Posterior cingulate gyrus (tissue), 11 donors: ENCODE measurements at regions not wholly inside any gene's neighbourhood (a gene's known extent, or its start where the extent isn't known, plus 50 kb on each side); places are given as distances from the start of the nearest gene placed in this dataset.

Experiments
- DNase-seq, 10 donors: peaks; one replicate each; pipeline versions ENCODE4 v3.0.0 to v3.0.0-alpha.2; 2020 to 2021; ENCODE audit warnings: mixed read lengths in 3 of 10
- intact Hi-C: fragments of 100-400 bp; cut with DNase I; formaldehyde crosslinking; loops from one replicate; pipeline ENCODE4 v1.15.1; 2023

DNA sequence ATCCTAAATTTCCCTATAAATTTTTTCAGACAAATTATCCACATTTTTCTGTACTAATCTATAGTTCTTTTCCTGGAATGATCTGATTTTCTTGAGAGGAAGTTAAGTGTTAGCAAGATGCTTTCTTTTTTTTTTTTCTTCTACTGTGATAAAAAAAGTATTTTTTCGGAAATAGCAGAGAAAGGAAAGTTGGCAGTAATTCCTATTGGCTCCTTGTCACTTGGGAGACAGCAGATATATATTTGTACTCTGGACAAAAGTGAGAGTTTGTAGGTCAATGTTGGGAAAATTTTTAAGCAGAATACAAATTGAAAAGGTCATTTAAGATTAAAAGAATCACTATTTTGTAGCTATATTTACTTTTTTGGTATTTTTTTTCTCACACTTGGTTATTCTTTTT, 635.7 kb upstream of the NRXN1 start:
- intact Hi-C loops = no loop called here
- DNase-seq = no peak

GRCh38 chr2:51662187-51662586, 630.3 kb upstream of the NRXN1 start:
- intact Hi-C loops = no loop called here
- DNase-seq = no peak

DNA sequence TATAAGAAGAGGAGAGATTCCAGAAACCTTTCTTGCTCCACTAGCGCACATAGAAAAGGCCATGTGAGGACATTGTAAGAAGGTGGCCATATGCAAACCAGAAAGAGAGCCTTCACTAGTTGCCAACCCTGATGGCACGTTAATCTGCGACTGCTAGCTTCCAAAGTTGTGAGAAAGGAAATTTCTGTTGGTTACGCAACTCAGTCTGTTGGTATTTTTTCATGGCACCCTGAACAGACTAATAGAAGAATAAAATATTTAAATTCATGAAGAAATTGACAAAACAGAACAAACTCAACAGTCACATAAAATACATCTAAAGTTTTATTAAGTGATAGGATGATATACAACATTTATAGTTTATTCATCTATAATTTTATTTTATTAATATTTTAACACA, 625.9 kb upstream of the NRXN1 start:
- intact Hi-C loops = no loop called here
- no peak for DNase-seq

DNA sequence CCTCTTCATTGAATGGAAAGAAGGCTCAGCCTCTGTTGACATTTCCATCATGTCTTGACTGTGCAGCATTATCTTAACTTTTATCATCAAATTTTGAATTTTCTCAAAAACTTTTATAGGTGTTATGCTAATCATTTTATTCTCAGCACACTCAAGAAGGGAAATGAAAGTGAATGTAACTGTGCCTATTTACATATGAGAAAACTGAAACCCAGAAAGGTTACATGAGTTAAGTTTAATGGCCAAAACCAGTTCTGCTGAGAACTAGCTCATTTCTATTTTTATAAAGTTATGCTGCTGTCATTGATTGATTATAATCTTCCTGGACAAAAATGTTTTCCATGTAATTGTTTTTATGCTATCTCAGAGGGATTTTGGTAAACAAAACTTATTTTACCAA, 618.8 kb upstream of the NRXN1 start:
- intact Hi-C loops = no loop called here
- no peak for DNase-seq

- intact Hi-C loops = no loop called here
- no peak for DNase-seq
Observed at GRCh38 chr2:51649366-51649765, 617.4 kb upstream of the NRXN1 start.

GRCh38 chr2:51638811-51639210, 606.9 kb upstream of the NRXN1 start:
- DNase-seq = no peak
- intact Hi-C loops = no loop called here

DNA sequence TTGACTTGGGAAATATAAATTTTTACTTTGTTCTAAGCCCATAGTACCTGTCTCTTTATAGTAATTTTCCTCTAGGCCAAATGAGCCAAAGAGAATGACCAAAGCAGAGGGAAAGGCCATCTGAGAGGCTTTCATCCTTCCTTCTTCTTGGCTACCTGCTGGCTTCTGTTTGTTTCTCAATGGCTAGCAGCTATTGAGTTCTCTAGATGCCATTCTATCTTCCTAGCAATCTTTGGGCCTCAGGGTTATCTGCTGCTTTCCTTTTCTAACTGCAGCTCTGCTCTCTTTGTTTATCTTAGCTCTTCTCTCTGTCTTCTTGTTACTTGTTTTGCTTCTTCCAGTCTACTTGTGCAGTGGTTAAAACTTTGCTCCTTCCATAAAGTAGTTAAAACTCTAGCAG, 601.1 kb upstream of the NRXN1 start:
- intact Hi-C loops = no loop called here
- no peak for DNase-seq

- no peak for DNase-seq
- intact Hi-C loops = no loop called here
Observed at GRCh38 chr2:51629406-51629805, 597.5 kb upstream of the NRXN1 start.

DNA sequence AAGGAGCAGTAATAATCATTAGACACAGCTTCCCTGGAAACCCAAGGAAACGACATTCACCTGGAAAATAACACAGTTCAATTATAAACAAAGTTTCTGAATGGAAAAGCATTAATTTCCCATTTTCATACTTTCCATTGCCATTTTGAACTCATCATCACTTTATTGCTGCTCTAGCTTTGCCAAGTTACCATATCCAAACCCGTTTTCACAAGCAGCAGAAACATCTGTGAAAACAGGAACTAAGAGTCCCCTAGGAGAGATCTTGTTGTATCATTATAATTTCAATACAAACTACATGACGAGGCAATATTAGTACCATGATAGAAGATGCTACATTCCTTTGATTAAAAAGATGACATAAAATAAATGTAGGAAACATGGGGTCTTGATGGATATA, 597.0 kb upstream of the NRXN1 start:
- no peak for DNase-seq
- intact Hi-C loops = no loop called here

DNA sequence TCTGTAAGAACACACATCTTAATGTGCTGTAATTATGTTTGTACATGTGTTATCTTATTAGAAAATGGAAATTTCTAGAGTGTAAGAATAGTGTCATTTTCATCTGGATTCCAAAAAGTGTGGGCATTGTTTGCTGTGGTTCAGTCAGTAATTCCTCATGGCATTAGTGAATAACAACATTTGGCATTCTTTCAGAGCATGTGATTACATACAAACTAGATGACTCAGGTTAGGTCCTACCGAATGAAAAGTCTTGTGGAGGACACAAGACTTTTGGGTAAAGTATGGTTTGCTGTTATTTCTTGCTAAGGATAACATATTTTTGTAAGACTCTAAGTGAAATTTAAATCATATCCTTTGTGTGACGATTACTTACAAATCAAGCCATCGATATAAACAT, 593.1 kb upstream of the NRXN1 start:
- intact Hi-C loops = no loop called here
- DNase-seq = no peak

GRCh38 chr2:51620796-51621195, 588.9 kb upstream of the NRXN1 start:
- no peak for DNase-seq
- intact Hi-C loops = no loop called here

DNA sequence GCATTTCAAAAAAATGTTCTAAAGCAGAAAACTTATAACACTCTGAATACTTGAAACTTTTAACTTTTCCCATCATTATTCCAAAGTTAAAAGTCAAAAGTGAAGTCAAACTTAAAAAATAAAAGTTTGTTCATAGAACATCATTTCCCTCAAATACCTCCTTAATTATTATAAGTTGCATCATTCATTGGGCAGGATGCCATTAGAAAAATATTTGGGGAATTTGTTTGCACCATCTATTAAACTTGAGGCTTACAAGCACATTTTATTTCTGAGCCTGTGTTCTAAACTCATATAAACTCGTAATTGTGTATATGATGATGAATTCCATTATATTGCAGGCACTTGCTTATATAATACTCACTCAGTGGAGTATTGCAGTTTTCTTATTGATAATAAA, 588.0 kb upstream of the NRXN1 start:
- intact Hi-C loops = no loop called here
- no peak for DNase-seq

GRCh38 chr2:51612387-51612786, 580.5 kb upstream of the NRXN1 start:
- DNase-seq = no peak
- intact Hi-C loops = no loop called here

- intact Hi-C loops = no loop called here
- no peak for DNase-seq
Observed at GRCh38 chr2:51601706-51602105, 569.8 kb upstream of the NRXN1 start.

- intact Hi-C loops = no loop called here
- DNase-seq = no peak
Observed at GRCh38 chr2:51597086-51597485, 565.2 kb upstream of the NRXN1 start.

- intact Hi-C loops = no loop called here
- no peak for DNase-seq
Observed at GRCh38 chr2:51595836-51596235, 563.9 kb upstream of the NRXN1 start.

- intact Hi-C loops = no loop called here
- peak in 2 of 10 donors; percentile 52 to 53 for DNase-seq
Observed at GRCh38 chr2:51581636-51582267, 549.8 kb upstream of the NRXN1 start.

DNA sequence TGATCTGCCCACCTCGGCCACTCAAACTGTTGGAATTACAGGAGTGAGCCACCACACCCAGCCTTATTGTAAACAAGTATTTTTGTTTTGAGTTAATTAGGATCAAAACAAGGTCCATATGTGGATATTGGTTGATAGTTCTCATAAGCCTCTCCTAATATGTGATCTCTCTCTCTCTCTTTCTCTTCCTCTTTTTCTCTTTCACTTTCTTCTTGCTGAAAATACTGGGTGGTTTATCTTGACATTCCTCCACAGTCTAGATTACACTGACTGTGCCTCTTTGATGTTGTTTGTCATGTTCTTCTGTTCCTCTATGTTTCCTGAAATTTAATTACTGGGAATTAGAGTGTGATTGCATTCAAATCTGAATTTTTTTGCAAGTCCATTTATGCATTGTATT, 547.5 kb upstream of the NRXN1 start:
- intact Hi-C loops = no loop called here

DNA sequence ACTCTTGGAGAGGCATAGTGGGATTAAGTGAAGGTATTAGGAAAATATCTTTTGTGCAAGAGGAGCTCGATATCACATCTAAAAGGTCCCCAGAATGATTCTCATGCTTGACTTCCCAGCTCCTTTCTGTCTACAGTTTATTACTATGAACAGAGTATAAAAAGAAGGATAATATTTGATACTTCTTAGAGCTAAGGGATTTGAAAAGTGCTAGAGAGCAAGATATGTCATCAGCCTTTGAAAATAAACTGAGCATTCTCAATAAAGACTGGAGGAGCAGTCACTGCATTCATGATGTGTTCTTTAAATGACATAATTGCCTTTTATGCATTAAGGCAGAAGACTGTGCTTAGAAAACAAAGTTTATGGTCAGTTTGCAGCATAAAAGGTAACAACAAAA, 543.2 kb upstream of the NRXN1 start:
- no peak for DNase-seq
- intact Hi-C loops = no loop called here

More for the DNA sequence above, 547.5 kb upstream of the NRXN1 start:
- DNase-seq = no peak

GRCh38 chr2:51559026-51559425, 527.1 kb upstream of the NRXN1 start:
- intact Hi-C loops = no loop called here
- DNase-seq = no peak

DNA sequence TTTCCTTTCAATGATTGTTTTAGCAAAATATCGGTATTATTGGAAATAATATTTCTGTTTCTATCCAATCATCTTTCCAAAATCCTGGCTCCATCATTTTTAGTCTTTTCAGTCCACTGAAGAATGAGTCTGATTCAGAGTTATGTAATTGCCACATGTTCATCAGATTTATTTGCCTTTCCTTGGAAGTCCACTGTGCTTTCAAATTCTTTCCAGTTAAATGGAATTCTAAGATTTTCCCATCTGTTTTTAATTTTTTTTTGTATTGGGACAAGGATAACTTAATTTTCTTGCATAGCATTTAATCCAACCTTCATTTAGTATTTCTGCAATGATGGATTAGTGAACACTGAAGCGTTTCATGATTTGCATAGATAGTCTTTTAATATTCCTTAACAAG, 521.5 kb upstream of the NRXN1 start:
- no peak for DNase-seq
- intact Hi-C loops = no loop called here

- DNase-seq = no peak
- intact Hi-C loops = no loop called here
Observed at GRCh38 chr2:51535763-51536162, 503.8 kb upstream of the NRXN1 start.

DNA sequence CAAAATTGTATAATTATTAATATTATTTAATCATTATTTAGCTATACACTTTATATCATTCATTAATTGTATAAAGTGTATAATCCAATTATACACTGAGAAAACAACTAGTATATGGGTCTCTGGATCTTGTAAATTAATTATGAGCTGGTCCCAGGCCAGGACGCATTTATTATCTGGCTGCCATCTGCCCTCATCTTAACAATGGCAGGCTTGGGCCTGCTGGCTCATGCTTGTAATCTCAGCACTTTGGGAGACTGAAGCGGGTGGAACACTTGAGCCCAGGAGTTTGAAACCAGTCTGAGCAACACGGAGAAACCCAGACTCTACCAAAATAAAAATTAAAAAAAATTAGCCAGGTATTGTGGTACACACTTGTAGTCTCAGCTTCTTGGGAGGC, 502.2 kb upstream of the NRXN1 start:
- DNase-seq = no peak
- intact Hi-C loops = no loop called here
